Ishikawa (cell line): ENCODE measurements at regions not wholly inside any gene's neighbourhood (a gene's known extent, or its start where the extent isn't known, plus 50 kb on each side); places are given as distances from the start of the nearest gene placed in this dataset.
A peak's percentile ranks its signal among the peaks of the same experiment; 100 is the strongest.

Experiments used
- CEBPB ChIP-seq: IDR thresholded peaks from 2 replicates; pipeline ENCODE4 v1.6.1; 2012
- CREB1 ChIP-seq: IDR thresholded peaks from 2 replicates; pipeline ENCODE4 v1.6.1; 2012; ENCODE audit warnings: low read depth
- EGR1 ChIP-seq: IDR thresholded peaks from 2 replicates; pipeline ENCODE4 v1.6.1; 2012
- EP300 ChIP-seq: IDR thresholded peaks from 2 replicates; pipeline ENCODE4 v1.6.1; 2012; ENCODE audit warnings: borderline replicate concordance
- FOXM1 ChIP-seq: IDR thresholded peaks from 2 replicates; pipeline ENCODE4 v1.6.1; 2012; ENCODE audit warnings: low read depth, borderline replicate concordance
- MAX ChIP-seq: IDR thresholded peaks from 2 replicates; pipeline ENCODE4 v1.6.1; 2012
- NFIC ChIP-seq: IDR thresholded peaks from 2 replicates; pipeline ENCODE4 v1.6.1; 2012
- RAD21 ChIP-seq: IDR thresholded peaks from 2 replicates; pipeline ENCODE4 v1.6.1; 2012; ENCODE audit warnings: low read depth
- REST ChIP-seq: IDR thresholded peaks from 2 replicates; pipeline ENCODE4 v1.6.1; 2012; ENCODE audit warnings: low read depth, mild to moderate bottlenecking
- TAF1 ChIP-seq: IDR thresholded peaks from 2 replicates; pipeline ENCODE4 v1.6.1; 2012; ENCODE audit warnings: low read depth, mild to moderate bottlenecking
- TCF12 ChIP-seq: IDR thresholded peaks from 2 replicates; pipeline ENCODE4 v1.6.1; 2012; ENCODE audit warnings: low read depth
- TEAD4 ChIP-seq: IDR thresholded peaks from 2 replicates; pipeline ENCODE4 v1.6.1; 2012
- USF1 ChIP-seq: IDR thresholded peaks from 2 replicates; pipeline ENCODE4 v1.6.1; 2012
- YY1 ChIP-seq: IDR thresholded peaks from 2 replicates; pipeline ENCODE4 v1.6.1; 2012; ENCODE audit warnings: low read depth
- ZBTB7A ChIP-seq: IDR thresholded peaks from 2 replicates; pipeline ENCODE4 v1.6.1; 2012; ENCODE audit warnings: low read depth

GRCh38 chr12:17809206-17809605 lies 280.8 kb downstream of the RERGL start:
- TF ChIP-seq ZBTB7A (no peak), RAD21 (peak; percentile 5; the same call in 1 of the 2 replicates)

GRCh38 chr12:17802657-17803641 lies 287.0 kb downstream of the RERGL start:
- TF ChIP-seq REST, result no peak
- no peak for TF ChIP-seq EGR1
- peak; percentile 83 for TF ChIP-seq TEAD4
- no peak for TF ChIP-seq ZBTB7A
- no peak for TF ChIP-seq CEBPB
- TF ChIP-seq RAD21, result no peak

GRCh38 chr12:17793854-17794253 lies 296.1 kb downstream of the RERGL start:
- no peak for TF ChIP-seq USF1
- TF ChIP-seq ZBTB7A, result no peak
- TF ChIP-seq EGR1, result no peak
- no peak for TF ChIP-seq EP300
- TF ChIP-seq TAF1, result no peak

- no peak for TF ChIP-seq YY1
- TF ChIP-seq FOXM1, result no peak
- no peak for TF ChIP-seq RAD21
- no peak for TF ChIP-seq TEAD4
- no peak for TF ChIP-seq REST
- TF ChIP-seq ZBTB7A, result no peak
- TF ChIP-seq CEBPB, result no peak
- no peak for TF ChIP-seq USF1
- TF ChIP-seq TAF1, result no peak
- TF ChIP-seq EGR1, result no peak
- TF ChIP-seq CREB1, result no peak
- no peak for TF ChIP-seq MAX
- no peak for TF ChIP-seq EP300
- TF ChIP-seq NFIC, result no peak
- TF ChIP-seq TCF12, result no peak
Observed at GRCh38 chr12:17778242-17778641, 311.8 kb downstream of the RERGL start.

GRCh38 chr12:17763366-17763765 lies 326.6 kb downstream of the RERGL start:
- TF ChIP-seq REST, result no peak
- no peak for TF ChIP-seq USF1
- TF ChIP-seq EP300, result no peak
